ENCODE measurements at regions not wholly inside any gene's neighbourhood (a gene's known extent, or its start where the extent isn't known, plus 50 kb on each side); places are given as distances from the start of the nearest gene placed in this dataset.
A peak's percentile ranks its signal among the peaks of the same experiment; 100 is the strongest.

DNA sequence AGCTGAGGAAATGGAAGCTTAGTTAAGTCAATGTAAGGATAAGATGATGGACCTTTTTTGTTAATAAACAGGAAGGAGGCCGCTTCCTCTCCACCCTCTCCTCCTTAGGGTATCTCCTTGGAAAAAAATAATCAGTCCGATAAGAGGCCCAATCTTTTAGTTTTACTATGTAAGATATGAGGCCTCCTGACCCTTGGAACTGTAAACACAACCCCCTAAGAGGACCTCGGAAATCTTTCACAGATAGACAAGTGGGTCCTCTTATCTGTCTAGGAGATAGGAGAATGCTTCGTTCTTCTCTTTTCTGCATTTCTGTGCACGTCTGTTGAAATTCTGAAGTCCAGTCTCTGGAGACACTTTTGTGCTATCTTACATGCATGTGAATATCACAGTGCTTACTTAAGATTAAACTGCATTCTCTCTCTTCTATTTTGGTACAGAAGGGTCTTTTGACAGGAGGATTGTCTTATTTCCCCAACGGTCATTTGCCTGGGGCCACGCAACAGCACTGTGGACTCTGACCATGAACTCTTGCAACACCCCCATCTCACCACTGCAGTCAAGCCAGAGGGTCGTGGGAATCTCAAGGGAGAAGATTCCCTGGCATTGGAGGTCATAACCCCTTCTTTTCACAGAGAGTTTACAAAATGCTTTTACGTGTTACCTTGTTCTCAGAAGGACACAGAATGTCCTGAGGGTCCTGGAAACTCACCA lies 313.0 kb upstream of the RTL1 start:
- TF ChIP-seq, protein P1, sequence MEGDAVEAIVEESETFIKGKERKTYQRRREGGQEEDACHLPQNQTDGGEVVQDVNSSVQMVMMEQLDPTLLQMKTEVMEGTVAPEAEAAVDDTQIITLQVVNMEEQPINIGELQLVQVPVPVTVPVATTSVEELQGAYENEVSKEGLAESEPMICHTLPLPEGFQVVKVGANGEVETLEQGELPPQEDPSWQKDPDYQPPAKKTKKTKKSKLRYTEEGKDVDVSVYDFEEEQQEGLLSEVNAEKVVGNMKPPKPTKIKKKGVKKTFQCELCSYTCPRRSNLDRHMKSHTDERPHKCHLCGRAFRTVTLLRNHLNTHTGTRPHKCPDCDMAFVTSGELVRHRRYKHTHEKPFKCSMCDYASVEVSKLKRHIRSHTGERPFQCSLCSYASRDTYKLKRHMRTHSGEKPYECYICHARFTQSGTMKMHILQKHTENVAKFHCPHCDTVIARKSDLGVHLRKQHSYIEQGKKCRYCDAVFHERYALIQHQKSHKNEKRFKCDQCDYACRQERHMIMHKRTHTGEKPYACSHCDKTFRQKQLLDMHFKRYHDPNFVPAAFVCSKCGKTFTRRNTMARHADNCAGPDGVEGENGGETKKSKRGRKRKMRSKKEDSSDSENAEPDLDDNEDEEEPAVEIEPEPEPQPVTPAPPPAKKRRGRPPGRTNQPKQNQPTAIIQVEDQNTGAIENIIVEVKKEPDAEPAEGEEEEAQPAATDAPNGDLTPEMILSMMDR (IDR thresholded peaks at IDR 0.05), result no peak
- no peak for TF ChIP-seq POLR2A (IDR thresholded peaks at IDR 0.05)
- no peak overlapping the region for H3K4me3 ChIP-seq (ENCODE audit: low read depth, poor library complexity, severe bottlenecking)
- peak in 1 of 2 donors; percentile 70 for DNase-seq (ENCODE audit: low spot score in 2 of 2)
- intact Hi-C loops (cut with DNase I; ENCODE audit: low total_unique reads), result no loop called here
- 78% methylated on average over 9 of the region's 9 CpGs for WGBS, 2 donors

DNA sequence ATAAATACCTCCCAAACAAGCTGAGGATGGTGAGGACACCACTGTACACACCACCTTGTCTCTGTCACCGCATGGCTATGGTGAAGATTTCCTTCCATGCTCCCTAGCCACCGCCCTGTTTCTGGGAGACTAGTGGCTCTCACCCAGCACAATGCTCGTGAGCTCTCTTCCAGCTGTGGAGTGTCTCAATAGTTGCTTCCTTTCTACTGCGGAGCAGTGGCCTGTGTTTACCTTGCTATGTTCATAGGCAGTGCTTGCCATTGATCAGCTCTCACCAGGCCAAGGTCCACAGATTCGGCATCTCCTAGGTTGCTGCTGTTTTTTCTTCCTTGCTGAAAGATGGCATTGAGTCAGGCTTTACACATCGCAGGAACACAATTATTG lies 313.6 kb upstream of the RTL1 start:
- TF ChIP-seq, protein P1 (IDR thresholded peaks at IDR 0.05), result no peak
- TF ChIP-seq POLR2A (IDR thresholded peaks at IDR 0.05), result no peak
- intact Hi-C loops (cut with DNase I; ENCODE audit: low total_unique reads), result no loop called here
- no peak overlapping the region for H3K4me3 ChIP-seq (ENCODE audit: low read depth, poor library complexity, severe bottlenecking)
- DNase-seq (ENCODE audit: low spot score in 2 of 2), result peak in 1 of 2 donors; percentile 28
- WGBS, 2 donors, result 73 to 75% methylated on average over 6 of the region's 6 CpGs

DNA sequence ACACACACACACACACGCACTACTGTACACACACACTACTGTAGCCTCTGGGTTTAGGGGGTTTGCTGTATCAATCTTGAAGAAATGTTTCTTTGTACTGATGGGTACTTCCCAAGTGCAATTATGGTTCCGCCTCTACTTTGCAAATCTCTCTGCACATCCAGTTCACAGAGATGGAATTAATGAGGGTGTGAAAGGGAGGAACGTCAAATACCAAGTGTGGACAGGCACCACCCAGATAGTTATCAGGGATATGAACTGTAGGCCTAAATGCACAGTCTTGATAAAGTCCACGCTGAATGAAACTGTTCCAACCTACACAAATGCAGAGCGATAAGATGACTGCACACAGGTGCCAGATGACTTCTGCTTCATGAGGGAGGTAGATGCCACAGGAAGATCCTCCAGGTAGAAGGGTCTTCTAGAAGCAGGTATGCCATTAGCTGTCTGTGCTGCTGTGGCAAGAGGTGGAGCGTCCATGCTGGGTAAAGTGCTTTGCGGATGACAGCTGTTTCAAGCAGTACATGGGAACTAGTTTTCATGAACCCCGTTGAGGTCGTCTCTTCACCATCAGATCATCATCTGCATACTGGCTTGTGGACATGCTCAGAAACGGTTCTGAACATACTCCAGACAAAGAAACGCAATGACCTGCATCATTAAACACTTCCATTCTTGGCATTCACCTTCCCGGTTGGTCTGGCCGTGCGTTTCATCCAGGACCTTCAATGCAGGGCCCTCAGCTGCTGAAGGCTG lies 314.3 kb upstream of the RTL1 start:
- 81 to 86% methylated on average over 14 of the region's 14 CpGs for WGBS, 2 donors
- intact Hi-C loops (cut with DNase I; ENCODE audit: low total_unique reads), result no loop called here
- no peak overlapping the region for H3K4me3 ChIP-seq (ENCODE audit: low read depth, poor library complexity, severe bottlenecking)
- no peak for TF ChIP-seq POLR2A (IDR thresholded peaks at IDR 0.05)
- TF ChIP-seq, protein P1 (IDR thresholded peaks at IDR 0.05), result no peak
- peak in 1 of 2 donors; percentile 59 for DNase-seq (ENCODE audit: low spot score in 2 of 2)

GRCh38 chr14:101219896-101220703 lies 316.6 kb upstream of the RTL1 start:
- WGBS, 2 donors, result 84 to 85% methylated on average over 12 of the region's 12 CpGs
- intact Hi-C loops (cut with DNase I; ENCODE audit: low total_unique reads), result no loop called here
- DNase-seq (ENCODE audit: low spot score in 2 of 2), result peak in 1 of 2 donors; percentile 59
- TF ChIP-seq, protein P1 (IDR thresholded peaks at IDR 0.05), result no peak
- H3K4me3 ChIP-seq (ENCODE audit: low read depth, poor library complexity, severe bottlenecking), result no peak overlapping the region

GRCh38 chr14:101220921-101221510 lies 317.5 kb upstream of the RTL1 start:
- H3K4me3 ChIP-seq (ENCODE audit: low read depth, poor library complexity, severe bottlenecking), result no peak overlapping the region
- TF ChIP-seq, protein P1 (IDR thresholded peaks at IDR 0.05), result no peak
- TF ChIP-seq POLR2A (IDR thresholded peaks at IDR 0.05), result no peak
- DNase-seq (ENCODE audit: low spot score in 2 of 2), result peak in 1 of 2 donors; percentile 78
- intact Hi-C loops (cut with DNase I; ENCODE audit: low total_unique reads), result no loop called here
- 83 to 91% methylated on average over 16 of the region's 16 CpGs for WGBS, 2 donors
